KMS-11 (cell line): ENCODE measurements at regions not wholly inside any gene's neighbourhood (a gene's known extent, or its start where the extent isn't known, plus 50 kb on each side); places are given as distances from the start of the nearest gene placed in this dataset.

Source experiments
- H2AFZ ChIP-seq: fragments of 200-600 bp; sonication (generic); 2 replicates; pipeline ENCODE4 v1.6.1; 2016; ENCODE audit warnings: antibody characterized with exemption, mixed run types, low read depth
- H3K27ac ChIP-seq: fragments of 200-600 bp; sonication (generic); 2 replicates; pipeline ENCODE4 v1.6.1; 2016; ENCODE audit warnings: mild to moderate bottlenecking, mixed run types
- H3K27me3 ChIP-seq: fragments of 200-600 bp; sonication (generic); 2 replicates; pipeline ENCODE4 v1.6.1; 2017; ENCODE audit warnings: mild to moderate bottlenecking, low read depth, mixed run types, moderate library complexity; ENCODE audit not compliant: insufficient read depth
- H3K36me3 ChIP-seq: fragments of 200-600 bp; sonication (generic); 2 replicates; pipeline ENCODE4 v1.6.1; 2017; ENCODE audit warnings: mild to moderate bottlenecking, mixed run types; ENCODE audit not compliant: insufficient read depth
- H3K4me1 ChIP-seq: fragments of 200-600 bp; sonication (generic); 2 replicates; pipeline ENCODE4 v1.6.1; 2016; ENCODE audit warnings: mild to moderate bottlenecking, low read depth, mixed run types; ENCODE audit not compliant: poor library complexity, severe bottlenecking
- H3K4me2 ChIP-seq: fragments of 200-600 bp; sonication (generic); 2 replicates; pipeline ENCODE4 v1.7.0; 2016; ENCODE audit warnings: mild to moderate bottlenecking, mixed run types
- H3K4me3 ChIP-seq: fragments of 200-600 bp; sonication (generic); IDR thresholded peaks from 2 replicates; pipeline ENCODE4 v1.6.1; 2017; ENCODE audit warnings: low read depth, low read length, mixed read lengths; ENCODE audit not compliant: insufficient read depth
- H3K79me2 ChIP-seq: fragments of 200-600 bp; sonication (generic); 2 replicates; pipeline ENCODE4 v1.6.1; 2016; ENCODE audit warnings: low read depth, mixed run types; ENCODE audit not compliant: insufficient read depth
- H3K9ac ChIP-seq: fragments of 200-600 bp; sonication (generic); 2 replicates; pipeline ENCODE4 v1.6.1; 2016; ENCODE audit warnings: mild to moderate bottlenecking, mixed run types
- H4K20me1 ChIP-seq: fragments of 200-600 bp; sonication (generic); 2 replicates; pipeline ENCODE4 v1.6.1; 2016; ENCODE audit warnings: mild to moderate bottlenecking, mixed run types; ENCODE audit not compliant: insufficient read depth
- CTCF ChIP-seq: fragments of 200-600 bp; sonication (generic); conservative IDR thresholded peaks from 2 replicates; pipeline ENCODE4 v1.6.1; 2017; ENCODE audit warnings: low read depth, mild to moderate bottlenecking, antibody characterized with exemption, low read length, moderate library complexity, mixed read lengths

- Histone ChIP-seq H3K4me2 (no peak overlapping the region), H3K4me3 (no peak overlapping the region), H3K79me2 (no peaks in the 10 kb centered on the region), H3K36me3 (no peaks in the 10 kb centered on the region), H3K4me1 (no peaks in the 10 kb centered on the region), H4K20me1 (no peaks in the 10 kb centered on the region), H3K27me3 (no peaks in the 10 kb centered on the region), H3K9ac (no peak overlapping the region), H2AFZ (no peak overlapping the region), H3K27ac (no peak overlapping the region)
- TF ChIP-seq CTCF = no peak
These were observed 95.4 kb upstream of the SLCO6A1 start for GRCh38 chr5:102594192-102594591.

DNA sequence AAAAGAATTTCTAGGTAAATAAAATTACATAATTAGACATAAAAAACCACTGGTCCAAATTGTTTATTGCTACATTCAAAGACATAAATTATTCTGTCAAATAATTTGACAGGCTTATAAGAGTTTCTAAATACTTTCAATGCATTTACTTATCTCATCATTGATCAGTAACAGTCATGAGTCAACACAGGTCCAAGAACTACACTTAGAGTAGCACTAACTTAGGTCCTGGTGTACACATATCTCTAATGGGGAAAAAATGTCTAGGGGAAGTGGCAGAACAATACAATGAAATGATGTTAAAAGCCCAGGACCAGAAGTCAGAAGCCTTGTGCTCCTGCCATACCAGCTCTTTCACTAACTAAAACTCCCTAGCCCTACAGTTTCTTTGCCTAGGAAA lies 96.5 kb upstream of the SLCO6A1 start:
- Histone ChIP-seq H4K20me1 (no peaks in the 10 kb centered on the region), H3K4me1 (no peaks in the 10 kb centered on the region), H3K36me3 (no peaks in the 10 kb centered on the region), H3K9ac (no peak overlapping the region), H3K27ac (no peak overlapping the region), H3K79me2 (no peaks in the 10 kb centered on the region), H3K27me3 (no peaks in the 10 kb centered on the region), H2AFZ (no peak overlapping the region), H3K4me2 (no peak overlapping the region), H3K4me3 (no peak overlapping the region)
- no peak for TF ChIP-seq CTCF

DNA sequence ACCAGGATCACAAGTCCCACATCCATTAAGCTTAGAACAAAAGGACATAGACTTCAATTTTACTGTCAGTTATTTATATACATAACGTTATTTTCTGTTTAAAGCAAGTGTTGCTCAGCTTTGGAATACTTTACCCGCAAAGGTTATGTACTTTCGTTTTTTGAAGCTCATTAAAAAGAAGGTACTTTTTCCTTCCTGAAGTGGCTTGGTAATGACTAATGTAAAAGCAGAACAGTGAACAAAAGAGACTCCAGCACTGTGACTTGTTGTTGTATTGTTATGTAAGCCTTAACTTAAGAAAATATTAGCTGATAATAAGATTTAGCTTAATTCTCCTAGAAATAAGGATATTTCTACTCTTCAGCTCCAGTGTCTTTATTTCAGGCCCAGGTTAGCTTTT lies 97.3 kb upstream of the SLCO6A1 start:
- Histone ChIP-seq H3K27ac (no peak overlapping the region), H3K9ac (no peak overlapping the region), H3K4me1 (no peaks in the 10 kb centered on the region), H4K20me1 (no peaks in the 10 kb centered on the region), H3K4me2 (no peak overlapping the region), H2AFZ (no peak overlapping the region), H3K36me3 (no peaks in the 10 kb centered on the region), H3K4me3 (no peak overlapping the region), H3K27me3 (no peaks in the 10 kb centered on the region), H3K79me2 (no peaks in the 10 kb centered on the region)
- no peak for TF ChIP-seq CTCF

DNA sequence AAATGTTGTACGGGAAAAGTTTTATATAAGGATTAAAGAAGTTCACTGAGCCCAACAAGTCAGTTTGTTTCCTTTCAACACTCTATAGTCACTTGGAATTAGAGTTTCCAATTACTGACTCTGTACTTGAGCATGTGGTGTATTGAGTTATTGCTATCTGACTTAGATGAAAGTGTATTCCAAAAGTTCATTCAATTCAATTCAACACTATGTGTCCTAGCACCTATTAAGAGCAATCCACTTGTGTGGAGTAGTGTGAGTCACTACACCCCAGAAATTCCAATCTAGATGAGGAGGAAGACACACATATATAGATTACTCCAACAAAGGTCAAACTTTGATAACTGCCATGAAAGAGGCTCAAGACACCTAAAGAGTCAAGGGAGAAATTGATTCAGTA lies 98.2 kb upstream of the SLCO6A1 start:
- Histone ChIP-seq H3K4me1 (no peaks in the 10 kb centered on the region), H3K36me3 (no peaks in the 10 kb centered on the region), H3K9ac (no peak overlapping the region), H3K4me2 (no peak overlapping the region), H2AFZ (no peak overlapping the region), H4K20me1 (no peaks in the 10 kb centered on the region), H3K27me3 (no peaks in the 10 kb centered on the region), H3K79me2 (no peaks in the 10 kb centered on the region), H3K27ac (no peak overlapping the region), H3K4me3 (no peak overlapping the region)
- TF ChIP-seq CTCF = no peak

GRCh38 chr5:102599289-102599688 lies 100.5 kb upstream of the SLCO6A1 start:
- Histone ChIP-seq H4K20me1 (no peaks in the 10 kb centered on the region), H3K79me2 (no peaks in the 10 kb centered on the region), H3K4me1 (no peaks in the 10 kb centered on the region), H3K27ac (no peak overlapping the region), H3K27me3 (no peaks in the 10 kb centered on the region), H3K36me3 (no peaks in the 10 kb centered on the region), H3K9ac (no peak overlapping the region), H3K4me3 (no peak overlapping the region), H3K4me2 (no peak overlapping the region), H2AFZ (no peak overlapping the region)
- no peak for TF ChIP-seq CTCF
